AG10803 (cell line): ENCODE measurements at regions not wholly inside any gene's neighbourhood (a gene's known extent, or its start where the extent isn't known, plus 50 kb on each side); places are given as distances from the start of the nearest gene placed in this dataset.

ENCODE experiments used
- DNase-seq: peaks from one replicate; pipeline ENCODE4 v3.0.0; 2010; ENCODE audit warnings: low read depth
- H3K4me3 ChIP-seq: 2 replicates; pipeline ENCODE4 v1.5.1; 2011; ENCODE audit warnings: mild to moderate bottlenecking, low read length, control low read depth
- TF ChIP-seq, protein P1 (sequence below): conservative IDR thresholded peaks from 2 replicates; pipeline ENCODE4 v1.5.1; 2011; ENCODE audit warnings: mild to moderate bottlenecking, low read length, control low read depth, inconsistent platforms

DNA sequence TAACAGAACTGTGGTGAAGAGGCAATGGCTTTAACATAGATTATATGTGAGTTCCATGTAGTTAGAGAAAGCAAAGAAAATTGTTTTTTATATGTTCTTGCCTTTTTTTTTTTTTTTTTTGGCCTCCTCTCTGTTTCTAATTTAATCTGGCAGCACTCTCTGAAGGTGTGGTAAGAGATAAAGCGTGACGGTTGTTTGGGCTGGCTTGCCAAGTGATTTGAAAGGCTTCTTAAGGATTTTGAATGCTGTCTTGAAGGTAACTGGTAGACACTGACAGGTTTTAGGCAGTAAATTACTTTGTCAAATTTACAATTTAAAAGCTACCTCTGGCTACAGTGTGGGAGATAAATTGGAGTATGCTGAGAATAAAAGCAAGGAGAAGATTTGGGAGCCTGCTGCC, 269.3 kb upstream of the HS3ST1 start:
- no peak overlapping the region for H3K4me3 ChIP-seq
- no peak for DNase-seq
- TF ChIP-seq, protein P1, sequence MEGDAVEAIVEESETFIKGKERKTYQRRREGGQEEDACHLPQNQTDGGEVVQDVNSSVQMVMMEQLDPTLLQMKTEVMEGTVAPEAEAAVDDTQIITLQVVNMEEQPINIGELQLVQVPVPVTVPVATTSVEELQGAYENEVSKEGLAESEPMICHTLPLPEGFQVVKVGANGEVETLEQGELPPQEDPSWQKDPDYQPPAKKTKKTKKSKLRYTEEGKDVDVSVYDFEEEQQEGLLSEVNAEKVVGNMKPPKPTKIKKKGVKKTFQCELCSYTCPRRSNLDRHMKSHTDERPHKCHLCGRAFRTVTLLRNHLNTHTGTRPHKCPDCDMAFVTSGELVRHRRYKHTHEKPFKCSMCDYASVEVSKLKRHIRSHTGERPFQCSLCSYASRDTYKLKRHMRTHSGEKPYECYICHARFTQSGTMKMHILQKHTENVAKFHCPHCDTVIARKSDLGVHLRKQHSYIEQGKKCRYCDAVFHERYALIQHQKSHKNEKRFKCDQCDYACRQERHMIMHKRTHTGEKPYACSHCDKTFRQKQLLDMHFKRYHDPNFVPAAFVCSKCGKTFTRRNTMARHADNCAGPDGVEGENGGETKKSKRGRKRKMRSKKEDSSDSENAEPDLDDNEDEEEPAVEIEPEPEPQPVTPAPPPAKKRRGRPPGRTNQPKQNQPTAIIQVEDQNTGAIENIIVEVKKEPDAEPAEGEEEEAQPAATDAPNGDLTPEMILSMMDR, result no peak

DNA sequence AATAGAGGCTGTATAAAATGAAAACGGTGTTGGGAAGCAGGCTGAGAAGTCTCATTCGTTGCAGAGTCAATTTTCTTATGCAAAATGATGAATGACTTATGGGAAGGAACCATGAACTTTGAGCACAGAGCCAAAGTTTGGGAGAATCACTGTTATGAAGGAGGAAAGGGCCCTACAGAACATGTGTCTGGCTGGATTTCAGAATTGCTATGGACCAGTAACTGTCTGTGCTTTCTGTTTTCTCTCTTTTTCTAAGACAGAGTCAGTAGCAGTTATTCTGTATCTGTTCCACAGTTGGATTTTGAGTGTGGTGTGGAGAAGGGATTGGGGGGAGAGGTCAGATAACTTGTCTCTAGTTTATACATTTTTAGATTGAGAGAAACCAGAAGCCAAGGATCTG, 265.0 kb upstream of the HS3ST1 start:
- TF ChIP-seq, protein P1, result no peak
- H3K4me3 ChIP-seq, result no peak overlapping the region
- no peak for DNase-seq

DNA sequence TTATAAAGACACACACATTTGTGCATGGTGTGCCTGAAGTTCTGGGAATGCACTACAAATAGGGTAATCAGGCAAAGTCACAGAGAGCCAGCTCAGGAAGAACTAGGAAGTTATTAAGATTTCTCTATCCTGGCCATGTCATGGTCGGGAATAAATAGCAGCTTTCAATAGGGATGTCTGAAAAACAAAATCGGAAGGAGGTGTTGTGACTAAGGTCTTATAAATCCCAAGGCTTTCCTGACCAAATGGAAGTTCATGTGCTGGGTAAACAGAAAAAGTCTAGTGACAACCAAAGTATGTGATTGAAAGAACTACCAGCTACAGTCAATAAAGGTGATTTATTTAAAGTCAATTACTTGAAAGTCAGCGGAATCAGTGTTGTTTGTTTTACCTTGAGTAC, 262.5 kb upstream of the HS3ST1 start:
- TF ChIP-seq, protein P1, result no peak
- H3K4me3 ChIP-seq, result no peak overlapping the region
- DNase-seq, result no peak

DNA sequence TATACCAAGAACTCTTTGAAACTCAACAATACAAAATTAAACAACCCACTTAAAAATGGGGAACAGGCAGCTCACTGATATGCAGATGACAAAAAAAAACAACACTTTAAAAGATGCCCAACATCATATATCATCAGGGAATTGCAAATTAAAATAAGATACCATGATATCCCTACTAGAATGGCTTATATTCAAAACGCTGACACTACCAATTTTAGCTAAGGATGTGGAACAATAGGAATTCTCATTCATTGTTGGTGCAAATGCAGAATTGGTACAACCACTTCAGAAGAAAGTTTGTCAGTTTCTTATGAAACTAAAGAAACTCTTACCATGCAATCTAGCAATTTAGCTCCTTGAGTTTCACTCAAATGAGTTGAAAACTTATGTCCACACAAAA, 259.0 kb upstream of the HS3ST1 start:
- DNase-seq, result no peak
- TF ChIP-seq, protein P1, result no peak

DNA sequence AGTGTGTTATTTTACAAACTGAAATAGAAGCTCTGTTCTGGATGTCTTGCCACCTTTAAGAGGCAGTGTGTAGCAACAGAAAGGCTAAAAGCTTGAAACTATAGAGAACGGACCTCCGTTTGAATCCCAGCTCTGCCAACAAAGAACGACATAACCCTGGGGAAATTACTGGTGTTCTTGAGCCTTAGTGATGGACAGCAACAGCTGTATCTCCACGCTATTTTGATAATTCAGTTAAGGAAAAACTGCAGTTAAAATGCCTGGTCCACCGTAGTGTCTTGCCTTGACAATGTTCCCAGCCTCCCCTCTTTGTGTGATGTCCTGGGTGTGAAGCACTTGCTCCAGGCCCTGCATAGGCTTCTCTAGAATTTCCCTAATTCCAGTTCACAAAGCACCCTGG, 256.8 kb upstream of the HS3ST1 start:
- DNase-seq, result no peak
- TF ChIP-seq, protein P1, result no peak
- H3K4me3 ChIP-seq, result no peak overlapping the region

More for the DNA sequence above, 259.0 kb upstream of the HS3ST1 start:
- no peak overlapping the region for H3K4me3 ChIP-seq

DNA sequence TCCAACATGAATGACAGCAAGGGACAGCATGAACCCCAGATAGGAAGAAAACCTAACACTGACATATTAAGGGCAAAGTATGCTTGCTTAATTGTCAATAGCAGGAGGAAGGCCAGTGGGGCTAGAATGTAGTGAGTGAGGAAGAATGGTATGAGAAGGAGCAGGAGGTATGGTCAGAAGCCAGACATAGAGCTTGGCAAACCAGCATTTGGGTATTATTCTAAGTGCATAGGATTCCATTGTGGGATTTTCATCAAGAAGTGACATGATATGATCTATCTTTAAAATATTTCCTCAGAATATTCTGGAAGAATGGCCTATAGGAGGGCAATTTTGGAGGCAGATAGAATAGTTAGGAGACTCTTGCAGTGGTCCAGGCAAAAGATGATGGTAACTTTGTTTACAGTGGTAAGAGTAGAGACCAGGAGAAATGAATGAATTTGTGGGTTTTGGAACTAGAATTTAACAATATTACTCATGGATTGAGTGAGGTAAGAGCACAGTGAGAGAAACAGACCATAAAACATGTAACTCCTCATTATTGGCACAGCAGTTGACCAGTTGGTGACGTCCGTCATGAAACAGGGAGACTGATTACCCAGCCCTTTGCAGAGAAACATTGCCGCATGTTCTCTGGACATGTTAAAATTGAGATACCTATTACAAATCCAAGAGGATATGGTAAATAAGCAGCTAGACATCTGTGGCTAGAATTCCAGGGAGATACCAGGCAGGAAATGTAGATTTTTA, 246.5 kb upstream of the HS3ST1 start:
- TF ChIP-seq, protein P1, result no peak
- DNase-seq, result no peak
- no peak overlapping the region for H3K4me3 ChIP-seq

DNA sequence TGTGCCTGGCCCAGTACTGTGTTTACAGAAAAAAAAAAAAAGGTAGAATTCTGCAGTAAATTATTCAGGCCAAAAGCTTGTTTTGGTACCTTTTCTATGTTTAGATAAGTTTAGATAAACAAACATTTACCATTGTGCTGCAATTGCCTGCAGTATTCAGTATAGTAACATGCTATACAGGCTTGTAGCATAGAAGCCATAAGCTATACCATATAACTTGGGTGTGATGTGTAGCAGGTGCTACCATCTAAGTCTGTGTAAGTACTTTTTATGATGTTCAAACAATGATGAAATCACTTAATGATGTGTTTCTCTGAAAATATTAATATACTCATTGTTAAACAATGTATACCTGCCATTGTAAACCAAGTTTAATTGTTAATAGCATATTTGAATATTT, 241.6 kb upstream of the HS3ST1 start:
- TF ChIP-seq, protein P1, result no peak
- H3K4me3 ChIP-seq, result no peak overlapping the region

More for the DNA sequence above, 241.6 kb upstream of the HS3ST1 start:
- no peak for DNase-seq
